ENCODE measurements at regions not wholly inside any gene's neighbourhood (a gene's known extent, or its start where the extent isn't known, plus 50 kb on each side); places are given as distances from the start of the nearest gene placed in this dataset.

DNA sequence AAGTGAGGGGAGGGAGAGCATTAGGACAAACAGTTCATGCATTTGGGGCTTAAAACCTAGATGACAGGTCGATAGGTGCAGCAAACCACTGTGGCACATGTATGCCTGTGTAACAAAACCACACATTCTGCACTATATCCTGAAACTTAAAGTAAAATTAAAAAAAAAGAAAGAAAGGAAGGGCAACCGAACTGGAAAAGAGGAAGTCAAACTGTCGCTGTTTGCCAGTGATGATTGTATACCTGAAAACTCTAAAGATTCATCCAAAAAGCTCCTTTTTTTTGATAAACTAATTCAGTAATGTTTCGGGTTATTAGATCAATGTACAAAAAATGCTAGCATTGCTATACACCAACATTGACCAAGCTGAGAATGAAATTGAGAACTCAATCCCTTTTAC lies 259.0 kb upstream of the ALG10 start (continued):
- no peak for TF ChIP-seq ZNF670 (tag by site-specific recombination; IDR thresholded peaks at IDR 0.05; ENCODE audit: low read depth)
- no peak for TF ChIP-seq WT1 (tag by site-specific recombination; IDR thresholded peaks at IDR 0.05)
- TF ChIP-seq ZNF223 (tag by site-specific recombination; IDR thresholded peaks at IDR 0.05), result no peak
- no peak for TF ChIP-seq KLF16 (tag by site-specific recombination; IDR thresholded peaks at IDR 0.05)
- TF ChIP-seq ZNF146 (tag by site-specific recombination; IDR thresholded peaks at IDR 0.05), result no peak
- TF ChIP-seq ZSCAN30 (tag by site-specific recombination; IDR thresholded peaks at IDR 0.05), result no peak
- TF ChIP-seq, protein P1, sequence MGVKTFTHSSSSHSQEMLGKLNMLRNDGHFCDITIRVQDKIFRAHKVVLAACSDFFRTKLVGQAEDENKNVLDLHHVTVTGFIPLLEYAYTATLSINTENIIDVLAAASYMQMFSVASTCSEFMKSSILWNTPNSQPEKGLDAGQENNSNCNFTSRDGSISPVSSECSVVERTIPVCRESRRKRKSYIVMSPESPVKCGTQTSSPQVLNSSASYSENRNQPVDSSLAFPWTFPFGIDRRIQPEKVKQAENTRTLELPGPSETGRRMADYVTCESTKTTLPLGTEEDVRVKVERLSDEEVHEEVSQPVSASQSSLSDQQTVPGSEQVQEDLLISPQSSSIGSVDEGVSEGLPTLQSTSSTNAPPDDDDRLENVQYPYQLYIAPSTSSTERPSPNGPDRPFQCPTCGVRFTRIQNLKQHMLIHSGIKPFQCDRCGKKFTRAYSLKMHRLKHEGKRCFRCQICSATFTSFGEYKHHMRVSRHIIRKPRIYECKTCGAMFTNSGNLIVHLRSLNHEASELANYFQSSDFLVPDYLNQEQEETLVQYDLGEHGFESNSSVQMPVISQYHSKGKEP (tag by site-specific recombination; IDR thresholded peaks at IDR 0.05), result no peak
- no peak for TF ChIP-seq SCRT1 (tag by site-specific recombination; IDR thresholded peaks at IDR 0.05; ENCODE audit: borderline replicate concordance)
- no peak for TF ChIP-seq ZNF37A (tag by site-specific recombination; IDR thresholded peaks at IDR 0.05)
- TF ChIP-seq ZNF777 (tag by site-specific recombination; IDR thresholded peaks at IDR 0.05; ENCODE audit: borderline replicate concordance), result no peak

DNA sequence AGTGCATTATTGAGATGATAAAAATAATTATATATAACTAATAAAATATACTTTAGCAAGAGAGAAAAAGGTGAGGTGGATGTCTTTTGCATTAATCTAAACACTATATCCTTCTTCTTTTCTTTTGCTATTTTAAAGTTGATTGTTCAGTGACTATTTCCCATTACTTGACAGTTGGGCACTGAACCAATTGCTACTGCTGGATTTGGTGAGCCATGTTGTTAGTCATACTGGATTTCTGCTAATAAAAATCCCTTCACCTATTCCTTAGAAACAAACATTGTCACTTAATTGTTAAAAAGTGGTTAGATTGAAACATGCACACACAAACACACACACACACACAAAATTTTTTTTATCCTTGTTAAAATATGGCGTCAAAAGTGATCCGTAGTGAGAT lies 251.6 kb upstream of the ALG10 start:
- Histone ChIP-seq H3K36me3 (ENCODE audit: control insufficient read depth in 2 of 2, insufficient read depth in 1 of 2, low read length in 2 of 2) (no peaks in the 10 kb centered on the region), H3K4me1 (ENCODE audit: control insufficient read depth, insufficient read depth, low read length) (no peaks in the 10 kb centered on the region), H3K9me3 (ENCODE audit: control insufficient read depth, insufficient read depth, low read depth, low read length) (no peaks in the 10 kb centered on the region), H3K27ac (ENCODE audit: extremely low read depth, low read depth, low read length) (no peak overlapping the region), H3K4me3 (ENCODE audit: low read depth, low read length) (no peak overlapping the region)
- POLR2A ChIA-PET, result no interaction called here
- CTCF ChIA-PET, result no interaction called here
- TF ChIP-seq ZNF544 (tag by site-specific recombination; IDR thresholded peaks at IDR 0.05) (no peak), MYNN (tag by site-specific recombination; IDR thresholded peaks at IDR 0.05; ENCODE audit: borderline replicate concordance) (no peak), ZNF658 (tag by site-specific recombination; IDR thresholded peaks at IDR 0.05) (no peak), ZNF202 (tag by site-specific recombination; IDR thresholded peaks at IDR 0.05; ENCODE audit: borderline replicate concordance) (no peak), ZNF23 (tag by site-specific recombination; IDR thresholded peaks at IDR 0.05; ENCODE audit: borderline replicate concordance) (no peak), ZNF624 (tag by site-specific recombination; IDR thresholded peaks at IDR 0.05) (no peak), ZNF19 (tag by site-specific recombination; IDR thresholded peaks at IDR 0.05; ENCODE audit: low read depth) (no peak), ZNF677 (tag by site-specific recombination; IDR thresholded peaks at IDR 0.05) (no peak), SCRT2 (tag by site-specific recombination; IDR thresholded peaks at IDR 0.05) (no peak), ZNF785 (tag by site-specific recombination; IDR thresholded peaks at IDR 0.05) (no peak), ZBTB20 (tag by site-specific recombination; IDR thresholded peaks at IDR 0.05) (no peak), ZNF530 (tag by site-specific recombination; IDR thresholded peaks at IDR 0.05; ENCODE audit: low read depth) (no peak)
- TF ChIP-seq, protein P2, sequence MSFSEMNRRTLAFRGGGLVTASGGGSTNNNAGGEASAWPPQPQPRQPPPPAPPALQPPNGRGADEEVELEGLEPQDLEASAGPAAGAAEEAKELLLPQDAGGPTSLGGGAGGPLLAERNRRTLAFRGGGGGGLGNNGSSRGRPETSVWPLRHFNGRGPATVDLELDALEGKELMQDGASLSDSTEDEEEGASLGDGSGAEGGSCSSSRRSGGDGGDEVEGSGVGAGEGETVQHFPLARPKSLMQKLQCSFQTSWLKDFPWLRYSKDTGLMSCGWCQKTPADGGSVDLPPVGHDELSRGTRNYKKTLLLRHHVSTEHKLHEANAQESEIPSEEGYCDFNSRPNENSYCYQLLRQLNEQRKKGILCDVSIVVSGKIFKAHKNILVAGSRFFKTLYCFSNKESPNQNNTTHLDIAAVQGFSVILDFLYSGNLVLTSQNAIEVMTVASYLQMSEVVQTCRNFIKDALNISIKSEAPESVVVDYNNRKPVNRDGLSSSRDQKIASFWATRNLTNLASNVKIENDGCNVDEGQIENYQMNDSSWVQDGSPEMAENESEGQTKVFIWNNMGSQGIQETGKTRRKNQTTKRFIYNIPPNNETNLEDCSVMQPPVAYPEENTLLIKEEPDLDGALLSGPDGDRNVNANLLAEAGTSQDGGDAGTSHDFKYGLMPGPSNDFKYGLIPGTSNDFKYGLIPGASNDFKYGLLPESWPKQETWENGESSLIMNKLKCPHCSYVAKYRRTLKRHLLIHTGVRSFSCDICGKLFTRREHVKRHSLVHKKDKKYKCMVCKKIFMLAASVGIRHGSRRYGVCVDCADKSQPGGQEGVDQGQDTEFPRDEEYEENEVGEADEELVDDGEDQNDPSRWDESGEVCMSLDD (tag by site-specific recombination; IDR thresholded peaks at IDR 0.05), result no peak

DNA sequence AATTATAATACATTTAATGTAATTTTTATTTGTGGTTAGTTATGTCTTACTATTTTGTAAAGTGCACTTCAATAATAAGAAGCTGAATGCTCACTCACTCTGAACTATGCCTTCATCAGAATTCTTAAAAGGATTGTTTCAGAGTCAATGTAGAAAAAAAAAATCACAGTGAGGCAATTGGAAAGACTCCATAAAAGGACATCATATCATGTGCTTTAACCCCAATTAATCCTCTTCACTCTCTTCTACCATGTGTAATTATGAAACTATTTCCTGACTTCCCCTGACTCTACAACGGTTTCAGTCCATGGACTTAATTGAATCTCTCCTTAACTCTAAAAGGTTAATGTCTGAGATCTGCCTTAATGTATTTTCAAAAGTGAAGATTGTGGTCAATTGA lies 250.4 kb upstream of the ALG10 start:
- Histone ChIP-seq H3K4me3 (ENCODE audit: low read depth, low read length) (no peak overlapping the region), H3K4me1 (ENCODE audit: control insufficient read depth, insufficient read depth, low read length) (no peaks in the 10 kb centered on the region), H3K9me3 (ENCODE audit: control insufficient read depth, insufficient read depth, low read depth, low read length) (no peaks in the 10 kb centered on the region), H3K27ac (ENCODE audit: extremely low read depth, low read depth, low read length) (no peak overlapping the region), H3K36me3 (ENCODE audit: control insufficient read depth in 2 of 2, insufficient read depth in 1 of 2, low read length in 2 of 2) (no peaks in the 10 kb centered on the region)
- POLR2A ChIA-PET, result no interaction called here
- CTCF ChIA-PET, result no interaction called here
- no peak for TF ChIP-seq ZNF791 (tag by site-specific recombination; IDR thresholded peaks at IDR 0.05)
- TF ChIP-seq GLIS2 (tag by site-specific recombination; IDR thresholded peaks at IDR 0.05), result no peak
- TF ChIP-seq, protein P3, sequence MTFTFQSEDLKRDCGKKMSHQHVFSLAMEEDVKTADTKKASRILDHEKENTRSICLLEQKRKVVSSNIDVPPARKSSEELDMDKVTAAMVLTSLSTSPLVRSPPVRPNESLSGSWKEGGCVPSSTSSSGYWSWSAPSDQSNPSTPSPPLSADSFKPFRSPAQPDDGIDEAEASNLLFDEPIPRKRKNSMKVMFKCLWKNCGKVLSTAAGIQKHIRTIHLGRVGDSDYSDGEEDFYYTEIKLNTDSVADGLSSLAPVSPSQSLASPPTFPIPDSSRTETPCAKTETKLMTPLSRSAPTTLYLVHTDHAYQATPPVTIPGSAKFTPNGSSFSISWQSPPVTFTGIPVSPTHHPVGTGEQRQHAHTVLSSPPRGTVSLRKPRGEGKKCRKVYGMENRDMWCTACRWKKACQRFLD (tag by site-specific recombination; IDR thresholded peaks at IDR 0.05), result no peak
- no peak for TF ChIP-seq SP2 (tag by site-specific recombination; IDR thresholded peaks at IDR 0.05)
- no peak for TF ChIP-seq ZNF777 (tag by site-specific recombination; IDR thresholded peaks at IDR 0.05; ENCODE audit: borderline replicate concordance)
- TF ChIP-seq ZNF16 (tag by site-specific recombination; IDR thresholded peaks at IDR 0.05; ENCODE audit: low read depth), result no peak
- TF ChIP-seq ZNF133 (tag by site-specific recombination; IDR thresholded peaks at IDR 0.05), result no peak
